ENCODE measurements at regions not wholly inside any gene's neighbourhood (a gene's known extent, or its start where the extent isn't known, plus 50 kb on each side); places are given as distances from the start of the nearest gene placed in this dataset.

DNA sequence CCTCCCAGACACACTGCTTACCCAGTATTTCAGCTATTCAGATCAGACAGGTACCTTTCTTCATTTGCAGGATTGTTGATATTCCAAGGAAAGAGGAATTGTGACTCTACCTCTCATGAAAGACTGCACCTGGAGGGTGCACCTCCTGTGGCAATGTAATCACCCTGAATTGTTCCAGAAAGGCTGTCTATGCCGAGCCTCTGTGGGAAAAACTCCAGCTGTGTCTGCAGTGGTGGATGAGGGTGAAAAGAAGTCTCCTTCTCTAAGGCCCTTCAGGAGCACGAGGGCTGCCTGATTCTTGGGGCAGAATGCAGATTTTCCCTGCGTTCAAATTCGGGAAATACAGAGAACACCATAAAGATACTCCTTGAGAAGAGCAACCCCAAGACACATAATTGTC, 108.2 kb upstream of the ADAMTS3 start:
- TF ChIP-seq ATF3 (IDR thresholded peaks at IDR 0.05), result no peak
- TF ChIP-seq SIN3A (IDR thresholded peaks at IDR 0.05; ENCODE audit: low read depth), result no peak
- no peak for TF ChIP-seq YY1 (IDR thresholded peaks at IDR 0.05; ENCODE audit: extremely low read depth, insufficient replicate concordance, low read depth, low read length)
- no peak for TF ChIP-seq POLR2AphosphoS5 (IDR thresholded peaks at IDR 0.05; ENCODE audit: low read depth, low read length)
- no peak for TF ChIP-seq EZH2 (IDR thresholded peaks at IDR 0.05)
- no peak for TF ChIP-seq SP1 (IDR thresholded peaks at IDR 0.05; ENCODE audit: low read depth)
- TF ChIP-seq CTCF (IDR thresholded peaks at IDR 0.05 in 2 of 3, conservative IDR thresholded peaks at IDR 0.05 in 1 of 3; ENCODE audit: borderline replicate concordance in 1 of 3, insufficient read depth in 1 of 3, low read depth in 2 of 3, low read length in 2 of 3), result no peak
- no peak for TF ChIP-seq POLR2A (IDR thresholded peaks at IDR 0.05; ENCODE audit: borderline replicate concordance, extremely low read depth, insufficient read depth, insufficient read length)
- no peak for TF ChIP-seq EZH2phosphoT487 (IDR thresholded peaks at IDR 0.05; ENCODE audit: borderline replicate concordance)
- no peak for TF ChIP-seq REST (IDR thresholded peaks at IDR 0.05; ENCODE audit: low read depth)
- no peak for TF ChIP-seq ELF1 (IDR thresholded peaks at IDR 0.05; ENCODE audit: borderline replicate concordance, low read depth)

Data from HCT116 (cell line).